BJ (cell line): ENCODE measurements at regions not wholly inside any gene's neighbourhood (a gene's known extent, or its start where the extent isn't known, plus 50 kb on each side); places are given as distances from the start of the nearest gene placed in this dataset.

Experiments used
- CTCF ChIA-PET: fragments of 350-600 bp; formaldehyde crosslinking; extraction: SDS; loops from one replicate; lab custom pipeline; 2021; ENCODE audit warnings: antibody characterized with exemption, inconsistent platforms; lab: Yijun Ruan, JAX
- POLR2A ChIA-PET: fragments of 300-600 bp; sonication (Branson Sonifier 250); formaldehyde crosslinking; extraction: SDS; loops from one replicate; lab custom pipeline; 2021; ENCODE audit warnings: antibody characterized with exemption; lab: Charles Lee
- DNase-seq: peaks from one replicate; pipeline ENCODE4 v3.0.0-alpha.2; 2011; ENCODE audit warnings: low read depth
- H3K27me3 ChIP-seq: 2 replicates; pipeline ENCODE4 v1.6.0; 2011; ENCODE audit warnings: low read length; ENCODE audit not compliant: control insufficient read depth, insufficient read depth
- H3K36me3 ChIP-seq: 2 replicates; pipeline ENCODE4 v1.5.1; 2011; ENCODE audit warnings: low read length; ENCODE audit not compliant: control insufficient read depth, insufficient read depth
- H3K4me3 ChIP-seq: 2 replicates; pipeline ENCODE4 v1.5.1; 2011; ENCODE audit warnings: low read depth, mild to moderate bottlenecking, control low read depth, low read length
- CTCF ChIP-seq: IDR thresholded peaks from 2 replicates; pipeline ENCODE4 v1.5.1; 2011; ENCODE audit warnings: low read depth, mild to moderate bottlenecking, control low read depth, inconsistent platforms, low read length, moderate library complexity; ENCODE audit not compliant: insufficient read depth

DNA sequence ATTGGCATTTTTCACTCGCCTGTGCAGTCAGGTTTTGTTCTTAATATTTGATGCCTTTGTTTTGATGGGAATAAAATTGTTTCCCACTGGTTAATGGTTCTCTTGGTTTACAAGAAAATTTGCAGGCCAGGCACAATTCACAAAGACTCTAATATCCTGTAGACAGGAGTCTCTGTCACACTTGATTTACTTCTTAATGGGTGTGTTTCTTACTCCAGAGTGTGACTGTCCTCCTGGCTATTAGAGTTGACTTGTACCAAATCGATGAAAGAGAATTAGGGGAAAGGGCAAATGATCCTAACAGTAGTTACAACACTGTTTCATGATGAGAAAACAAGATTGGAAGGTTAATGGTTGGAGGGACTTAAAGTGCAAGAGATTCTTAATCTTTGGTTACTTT, 142.8 kb upstream of the SV2C start:
- H3K4me3 ChIP-seq = no peak overlapping the region
- no peak for TF ChIP-seq CTCF
- POLR2A ChIA-PET = no interaction called here
- no peak for DNase-seq
- CTCF ChIA-PET = no interaction called here
- no peaks in the 10 kb centered on the region for H3K27me3 ChIP-seq
- H3K36me3 ChIP-seq = no peaks in the 10 kb centered on the region

GRCh38 chr5:75935572-75935971, 147.6 kb upstream of the SV2C start:
- ChIA-PET POLR2A (no interaction called here), CTCF (no interaction called here)
- Histone ChIP-seq H3K36me3 (no peaks in the 10 kb centered on the region), H3K4me3 (no peak overlapping the region), H3K27me3 (no peaks in the 10 kb centered on the region)
- no peak for DNase-seq
- no peak for TF ChIP-seq CTCF

DNA sequence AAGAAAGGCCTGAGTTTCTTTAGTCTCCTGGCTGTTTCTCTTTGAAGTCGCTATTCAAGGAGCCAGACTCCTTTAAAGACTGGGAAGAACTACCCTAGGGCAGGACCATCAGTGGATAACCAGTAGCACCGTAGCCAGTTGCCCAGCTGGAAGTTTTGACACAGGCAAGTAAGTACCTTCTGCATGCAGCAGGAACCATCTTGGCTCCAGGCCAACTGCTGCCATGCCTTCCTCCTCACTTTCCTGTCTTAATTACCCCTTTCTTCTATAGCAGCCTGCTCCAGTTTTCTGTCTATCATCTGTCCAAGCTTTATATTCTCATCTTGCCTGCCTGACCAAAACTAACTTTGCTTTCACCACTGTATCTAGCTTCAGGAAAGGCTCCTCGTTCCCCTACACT, 149.7 kb upstream of the SV2C start:
- CTCF ChIA-PET = no interaction called here

DNA sequence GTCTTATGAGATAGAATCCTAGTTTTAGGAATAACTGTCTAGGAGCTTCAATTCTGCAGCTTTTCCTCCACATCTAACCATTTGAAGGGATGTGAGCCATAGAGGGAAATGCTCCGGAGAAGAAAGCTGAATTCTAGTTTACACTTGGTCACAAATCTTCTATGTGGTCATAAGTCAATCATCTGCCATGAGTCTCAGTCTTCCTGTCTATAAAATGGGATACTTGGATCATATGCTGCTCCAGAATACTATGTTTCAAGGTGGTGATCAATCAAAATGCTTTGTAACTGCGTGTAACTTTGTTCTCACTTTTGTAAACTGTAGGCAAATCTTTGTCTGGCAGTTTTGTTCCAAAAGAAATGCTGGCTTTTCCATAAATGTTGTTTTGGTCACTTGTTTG, 152.0 kb upstream of the SV2C start:
- no peaks in the 10 kb centered on the region for H3K27me3 ChIP-seq
- no peak for TF ChIP-seq CTCF
- ChIA-PET CTCF (interaction anchor here (1.0 kb wide), 1 partner anchor 26 kb away, joined by 3 read pairs; no protein-coding TSS in a partner anchor), POLR2A (no interaction called here)
- H3K4me3 ChIP-seq = no peak overlapping the region
- no peak for DNase-seq
- no peaks in the 10 kb centered on the region for H3K36me3 ChIP-seq

More for the DNA sequence above, 149.7 kb upstream of the SV2C start:
- no peak for TF ChIP-seq CTCF
- no peak overlapping the region for H3K4me3 ChIP-seq
- DNase-seq = no peak
- H3K27me3 ChIP-seq = no peaks in the 10 kb centered on the region
- POLR2A ChIA-PET = no interaction called here
- H3K36me3 ChIP-seq = no peaks in the 10 kb centered on the region

DNA sequence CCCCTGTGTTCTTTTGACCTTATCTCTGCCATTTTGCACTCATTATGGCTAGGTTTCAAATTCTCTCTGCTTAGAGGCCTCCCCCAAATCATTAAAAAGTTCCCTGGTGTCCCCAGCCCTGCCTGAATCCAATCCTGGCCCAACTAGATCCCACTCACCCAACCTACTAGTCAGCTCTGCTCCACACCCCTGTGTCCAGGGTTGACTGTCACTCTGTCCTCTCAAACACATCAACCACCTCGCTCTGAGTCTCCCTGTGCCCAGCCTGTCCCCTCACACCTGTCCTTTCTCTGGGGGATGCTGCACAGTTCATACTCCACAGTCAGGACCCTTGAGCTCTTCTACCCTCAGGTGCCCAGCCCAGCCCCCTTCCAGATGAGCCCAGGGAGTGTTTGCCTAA, 154.2 kb upstream of the SV2C start:
- Histone ChIP-seq H3K27me3 (no peaks in the 10 kb centered on the region), H3K4me3 (no peak overlapping the region), H3K36me3 (no peaks in the 10 kb centered on the region)
- CTCF ChIA-PET = interaction anchor here (1.4 kb wide), 1 partner anchor 24 kb away, joined by 3 read pairs; no protein-coding TSS in a partner anchor
- no peak for TF ChIP-seq CTCF
- POLR2A ChIA-PET = no interaction called here
- no peak for DNase-seq
